Retinal pigment epithelial cell (primary cell): ENCODE measurements at regions not wholly inside any gene's neighbourhood (a gene's known extent, or its start where the extent isn't known, plus 50 kb on each side); places are given as distances from the start of the nearest gene placed in this dataset.

Experiments used
- DNase-seq: peaks from one replicate; pipeline ENCODE4 v3.0.0-alpha.2; 2010; ENCODE audit warnings: low read depth
- H3K4me3 ChIP-seq: 2 replicates; pipeline ENCODE4 v1.5.1; 2011; ENCODE audit warnings: mild to moderate bottlenecking, low read length, control low read depth, moderate library complexity
- TF ChIP-seq, protein P1 (sequence below): conservative IDR thresholded peaks from 2 replicates; pipeline ENCODE4 v1.5.1; 2011; ENCODE audit warnings: low read depth, low read length, control low read depth, inconsistent platforms

DNA sequence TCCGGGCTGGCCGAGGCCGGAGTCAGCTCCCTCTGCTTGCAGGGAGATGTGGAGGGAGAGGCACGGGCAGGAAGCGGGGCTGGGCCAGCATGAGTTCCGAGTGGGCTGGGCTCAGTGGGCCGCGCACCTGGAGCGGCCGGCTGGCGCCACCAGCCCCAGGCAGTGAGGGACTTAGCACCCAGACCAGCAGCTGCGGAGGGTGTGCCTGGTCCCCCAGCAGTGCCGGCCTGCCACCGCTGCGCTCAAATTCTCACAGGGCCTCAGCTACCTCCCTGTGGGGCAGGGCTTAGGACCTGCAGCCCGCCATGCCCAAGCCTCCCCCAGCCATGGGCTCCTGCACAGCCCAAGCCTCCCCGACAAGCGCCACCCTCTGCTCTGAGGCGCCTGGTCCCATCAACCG is 700.3 kb downstream of the DNAH5 start:
- no peak for DNase-seq
- TF ChIP-seq, protein P1, sequence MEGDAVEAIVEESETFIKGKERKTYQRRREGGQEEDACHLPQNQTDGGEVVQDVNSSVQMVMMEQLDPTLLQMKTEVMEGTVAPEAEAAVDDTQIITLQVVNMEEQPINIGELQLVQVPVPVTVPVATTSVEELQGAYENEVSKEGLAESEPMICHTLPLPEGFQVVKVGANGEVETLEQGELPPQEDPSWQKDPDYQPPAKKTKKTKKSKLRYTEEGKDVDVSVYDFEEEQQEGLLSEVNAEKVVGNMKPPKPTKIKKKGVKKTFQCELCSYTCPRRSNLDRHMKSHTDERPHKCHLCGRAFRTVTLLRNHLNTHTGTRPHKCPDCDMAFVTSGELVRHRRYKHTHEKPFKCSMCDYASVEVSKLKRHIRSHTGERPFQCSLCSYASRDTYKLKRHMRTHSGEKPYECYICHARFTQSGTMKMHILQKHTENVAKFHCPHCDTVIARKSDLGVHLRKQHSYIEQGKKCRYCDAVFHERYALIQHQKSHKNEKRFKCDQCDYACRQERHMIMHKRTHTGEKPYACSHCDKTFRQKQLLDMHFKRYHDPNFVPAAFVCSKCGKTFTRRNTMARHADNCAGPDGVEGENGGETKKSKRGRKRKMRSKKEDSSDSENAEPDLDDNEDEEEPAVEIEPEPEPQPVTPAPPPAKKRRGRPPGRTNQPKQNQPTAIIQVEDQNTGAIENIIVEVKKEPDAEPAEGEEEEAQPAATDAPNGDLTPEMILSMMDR, result no peak
- H3K4me3 ChIP-seq, result no peak overlapping the region

DNA sequence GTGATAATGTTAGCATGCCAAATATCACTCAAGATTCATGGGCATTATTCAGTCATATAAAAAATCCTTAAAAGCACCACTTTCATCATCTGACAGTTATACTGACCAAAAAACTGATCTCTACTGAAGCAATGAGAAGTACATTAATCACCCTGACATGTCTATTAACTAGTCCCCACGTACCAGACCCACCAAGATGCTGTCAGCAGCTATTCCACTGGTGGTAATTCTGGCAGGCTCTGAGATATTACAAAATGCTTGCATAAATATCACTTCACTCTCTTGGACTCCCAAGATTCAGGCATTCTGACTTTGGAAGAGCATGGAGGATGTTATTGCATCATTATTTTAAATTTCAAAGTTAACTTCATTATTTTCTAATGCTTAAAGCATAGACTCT is 717.0 kb downstream of the DNAH5 start:
- DNase-seq, result no peak
- TF ChIP-seq, protein P1, result no peak
- H3K4me3 ChIP-seq, result no peak overlapping the region

DNA sequence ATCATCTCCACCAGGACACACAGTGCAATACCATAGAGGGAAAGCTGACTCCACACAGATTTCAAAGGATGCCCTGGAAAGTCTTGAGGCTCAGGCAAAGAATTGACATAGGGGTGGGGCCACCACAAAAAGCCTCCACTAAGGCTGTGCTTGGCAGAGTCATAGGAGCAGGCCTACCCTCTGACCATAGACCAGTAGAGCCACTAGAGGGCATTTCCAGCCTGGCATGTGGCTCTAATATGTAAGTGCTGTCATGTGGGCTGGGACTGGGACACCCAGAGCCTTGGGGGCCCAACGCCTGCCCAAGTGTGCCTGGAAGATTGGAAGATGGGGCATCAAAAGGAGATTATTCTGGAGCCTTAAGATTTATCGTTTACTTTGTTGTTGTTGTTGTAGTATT is 726.0 kb downstream of the DNAH5 start:
- H3K4me3 ChIP-seq, result no peak overlapping the region
- DNase-seq, result no peak
- TF ChIP-seq, protein P1, result peak; percentile 22

DNA sequence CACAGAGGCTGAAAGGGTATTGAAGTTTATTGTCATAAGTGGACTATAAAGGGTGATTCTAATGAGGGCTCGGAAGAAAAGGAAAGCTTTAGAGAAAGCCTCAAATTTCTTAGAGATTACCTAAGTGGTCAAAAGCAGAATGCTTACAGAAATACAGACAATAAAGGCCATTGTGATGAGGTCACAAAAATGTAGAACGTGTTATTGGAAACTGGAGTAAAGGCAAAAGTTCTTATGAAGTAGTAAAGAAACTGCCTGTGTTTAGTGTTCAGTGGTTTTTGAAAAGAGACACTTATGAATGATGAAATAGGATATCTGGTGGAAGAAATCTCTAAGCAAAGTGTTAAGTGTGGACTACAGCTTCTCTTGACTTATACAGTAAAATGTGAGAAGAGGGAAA is 726.9 kb downstream of the DNAH5 start:
- TF ChIP-seq, protein P1, result no peak
- H3K4me3 ChIP-seq, result no peak overlapping the region
- DNase-seq, result peak; percentile 47

DNA sequence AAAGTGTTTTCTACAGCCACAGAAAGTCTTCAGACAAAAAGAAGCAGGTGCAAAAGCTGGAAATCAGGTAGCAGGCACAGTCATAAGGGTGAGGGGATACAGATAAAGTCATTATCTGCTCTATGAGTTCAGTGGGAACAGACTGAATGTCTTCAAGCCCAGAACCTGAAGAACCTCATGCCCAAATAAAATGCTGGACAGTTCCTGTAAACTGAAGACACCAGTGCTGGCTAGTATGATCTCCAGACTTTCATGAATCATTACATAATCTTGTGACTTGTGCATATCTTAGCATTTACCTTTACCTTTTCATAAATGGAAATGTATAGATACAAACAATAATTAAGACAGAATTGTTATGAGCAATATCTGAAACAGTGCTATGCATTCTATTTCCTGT is 728.7 kb downstream of the DNAH5 start:
- TF ChIP-seq, protein P1, result no peak
- no peak for DNase-seq
- no peak overlapping the region for H3K4me3 ChIP-seq

DNA sequence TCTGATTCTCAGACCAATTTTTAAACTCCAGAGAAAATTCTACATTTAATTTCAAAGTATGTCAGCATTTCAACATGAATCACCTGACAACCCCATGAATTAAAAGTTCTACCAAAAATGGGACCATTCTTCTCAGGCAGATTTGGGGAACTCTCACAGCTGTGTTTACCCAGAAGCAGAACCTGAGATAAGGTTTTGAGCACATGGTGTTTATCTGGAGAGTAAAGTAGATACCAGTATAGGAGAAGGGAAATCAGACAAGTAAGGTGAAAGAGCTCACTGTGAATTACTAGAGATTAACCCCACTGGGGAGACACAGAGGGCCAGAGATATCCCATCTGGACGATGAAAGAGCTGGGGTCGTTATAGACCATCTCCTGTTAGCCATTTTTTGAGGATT is 729.1 kb downstream of the DNAH5 start:
- no peak for DNase-seq
- TF ChIP-seq, protein P1, result no peak
- no peak overlapping the region for H3K4me3 ChIP-seq

DNA sequence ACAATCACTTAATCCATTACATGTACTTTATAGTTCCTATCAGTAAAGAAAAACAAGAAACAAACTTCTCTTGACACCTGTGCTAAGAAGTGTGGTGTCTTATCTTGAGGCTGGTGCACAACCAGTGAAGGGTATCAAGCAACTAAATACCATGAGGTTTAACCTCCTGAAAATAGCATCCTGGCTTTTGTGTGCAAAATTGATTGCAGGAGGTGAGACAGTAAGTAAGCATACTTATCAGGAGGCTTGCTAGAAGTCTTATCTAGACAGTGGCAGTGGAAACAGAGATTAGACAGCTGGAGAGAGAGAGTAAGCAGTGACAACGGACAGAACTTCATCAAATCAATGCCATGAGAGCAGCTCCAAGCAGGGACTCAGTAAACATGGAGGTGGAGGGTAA is 730.3 kb downstream of the DNAH5 start:
- TF ChIP-seq, protein P1, result no peak
- DNase-seq, result no peak
- no peak overlapping the region for H3K4me3 ChIP-seq
